ENCODE measurements at regions not wholly inside any gene's neighbourhood (a gene's known extent, or its start where the extent isn't known, plus 50 kb on each side); places are given as distances from the start of the nearest gene placed in this dataset.

DNA sequence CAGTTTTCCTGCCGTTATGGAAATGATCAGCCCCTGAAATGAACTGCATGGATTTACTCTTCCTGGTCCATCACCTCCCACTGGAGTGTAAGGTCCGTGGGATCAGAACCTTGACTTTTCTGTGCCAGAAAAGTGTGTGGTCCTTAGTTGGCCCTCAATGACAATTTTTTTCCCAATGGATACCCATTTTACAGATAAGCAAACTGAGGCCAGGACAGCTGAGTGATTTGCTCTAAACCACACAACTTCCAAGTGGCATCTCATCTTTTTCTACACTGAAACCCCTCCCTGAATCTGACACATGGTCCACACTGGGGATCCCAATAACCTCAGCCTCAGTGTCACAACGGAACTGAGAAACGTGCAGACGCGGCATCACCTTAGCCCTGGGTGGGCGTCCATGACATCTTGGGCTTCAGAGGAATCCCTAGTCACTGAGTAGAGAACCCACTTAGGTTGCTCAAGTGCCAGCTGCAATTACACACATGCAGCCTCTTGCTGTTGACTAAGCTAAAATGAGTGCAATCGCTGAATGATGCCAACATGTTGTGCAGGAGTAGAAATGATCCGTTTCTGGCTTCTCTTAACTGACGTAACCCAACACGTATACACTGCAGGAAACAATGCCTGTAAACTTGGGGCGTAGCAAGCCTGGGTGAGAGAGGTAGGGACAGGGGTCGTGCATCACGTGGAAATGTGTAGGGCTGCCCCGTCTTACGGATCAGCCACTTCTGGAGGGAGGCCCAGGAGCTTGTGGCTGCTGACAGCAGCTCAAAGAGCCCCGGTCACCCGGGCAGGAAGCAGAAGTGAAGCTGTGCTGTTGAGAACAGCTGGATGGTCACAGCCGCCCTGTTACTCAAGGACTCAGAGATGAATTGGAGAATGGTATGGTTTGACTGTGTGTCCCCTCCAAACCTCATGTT lies 136.3 kb downstream of the SHANK2 start:
- DNase-seq (ENCODE audit: low read depth in 2 of 2) = peak in 1 of 2 donors; percentile 61
- no peak overlapping the region for H3K4me3 ChIP-seq (replicated peaks in 1 of 2; ENCODE audit: low read depth in 2 of 2, low read length in 2 of 2)
- TF ChIP-seq CTCF (IDR thresholded peaks at IDR 0.05; ENCODE audit: low read depth, low read length) = no peak

- DNase-seq (ENCODE audit: low read depth in 2 of 2) = no peak
- H3K4me3 ChIP-seq (replicated peaks in 1 of 2; ENCODE audit: low read depth in 2 of 2, low read length in 2 of 2) = no peak overlapping the region
- TF ChIP-seq CTCF (IDR thresholded peaks at IDR 0.05; ENCODE audit: low read depth, low read length) = no peak
Measured at GRCh38 chr11:71114124-71114851, 138.1 kb downstream of the SHANK2 start.

DNA sequence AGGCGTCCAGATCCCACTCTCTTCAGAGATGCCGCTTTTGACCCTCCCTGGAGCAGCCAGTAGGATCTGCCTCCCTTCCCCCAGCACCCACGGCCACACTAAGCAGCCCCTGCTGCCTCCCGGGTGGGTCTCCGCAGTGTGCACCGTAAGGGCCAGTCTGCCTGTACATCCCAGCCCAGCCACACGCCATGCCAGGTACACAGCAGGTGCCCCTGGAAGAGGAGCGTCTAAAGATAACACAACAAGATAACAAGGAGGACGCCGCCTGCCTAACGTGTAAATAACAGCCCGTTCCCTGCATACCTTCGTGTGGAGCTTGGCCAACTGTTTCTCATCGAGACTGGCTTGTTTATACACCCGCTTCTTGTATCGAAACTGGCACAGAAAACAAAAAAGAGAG lies 139.4 kb downstream of the SHANK2 start:
- no peak for TF ChIP-seq CTCF (IDR thresholded peaks at IDR 0.05; ENCODE audit: low read depth, low read length)
- DNase-seq (ENCODE audit: low read depth in 2 of 2) = no peak
- no peak overlapping the region for H3K4me3 ChIP-seq (replicated peaks in 1 of 2; ENCODE audit: low read depth in 2 of 2, low read length in 2 of 2)

- no peak for DNase-seq (ENCODE audit: low read depth in 2 of 2)
- no peak for TF ChIP-seq CTCF (IDR thresholded peaks at IDR 0.05; ENCODE audit: low read depth, low read length)
- H3K4me3 ChIP-seq (replicated peaks in 1 of 2; ENCODE audit: low read depth in 2 of 2, low read length in 2 of 2) = no peak overlapping the region
Measured at GRCh38 chr11:71112454-71112853, 139.9 kb downstream of the SHANK2 start.

GRCh38 chr11:71109586-71109985 lies 142.8 kb downstream of the SHANK2 start:
- no peak overlapping the region for H3K4me3 ChIP-seq (replicated peaks in 1 of 2; ENCODE audit: low read depth in 2 of 2, low read length in 2 of 2)
- DNase-seq (ENCODE audit: low read depth in 2 of 2) = no peak
- no peak for TF ChIP-seq CTCF (IDR thresholded peaks at IDR 0.05; ENCODE audit: low read depth, low read length)

DNA sequence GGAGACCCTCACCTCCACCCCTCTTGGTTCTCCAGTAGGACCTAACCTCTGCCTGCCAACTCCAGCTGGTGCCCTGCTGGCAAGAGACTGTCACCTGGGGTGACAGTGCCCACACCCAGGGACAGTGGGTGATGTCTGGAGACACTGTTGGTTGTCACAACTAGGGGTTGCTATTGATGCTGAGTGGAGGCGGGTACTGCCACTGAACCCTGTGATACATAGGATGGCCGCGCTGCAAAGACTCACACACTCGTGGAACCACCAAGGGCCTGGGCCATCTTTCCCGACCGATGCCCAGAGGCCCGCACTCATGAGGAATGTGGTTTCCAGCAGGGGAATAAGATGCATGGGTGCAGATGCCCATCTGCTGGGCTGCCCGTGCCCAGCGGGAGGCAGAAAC lies 143.2 kb downstream of the SHANK2 start:
- DNase-seq (ENCODE audit: low read depth in 2 of 2) = no peak
- H3K4me3 ChIP-seq (replicated peaks in 1 of 2; ENCODE audit: low read depth in 2 of 2, low read length in 2 of 2) = no peak overlapping the region
- no peak for TF ChIP-seq CTCF (IDR thresholded peaks at IDR 0.05; ENCODE audit: low read depth, low read length)
